ENCODE measurements at regions not wholly inside any gene's neighbourhood (a gene's known extent, or its start where the extent isn't known, plus 50 kb on each side); places are given as distances from the start of the nearest gene placed in this dataset.

GRCh38 chr10:83222832-83223742 lies 916.2 kb upstream of the GHITM start:
- Histone ChIP-seq H3K36me3 (ENCODE audit: low read depth) (no peaks in the 10 kb centered on the region), H3K27ac (ENCODE audit: poor library complexity, severe bottlenecking) (no peak overlapping the region), H3K4me3 (ENCODE audit: severe bottlenecking) (no peak overlapping the region), H3K9me3 (ENCODE audit: severe bottlenecking) (no peaks in the 10 kb centered on the region), H3K4me1 (ENCODE audit: insufficient read depth, poor library complexity, severe bottlenecking) (no peaks in the 10 kb centered on the region), H3K27me3 (ENCODE audit: insufficient read depth, poor library complexity, severe bottlenecking) (no peaks in the 10 kb centered on the region)
- DNase-seq (ENCODE audit: low spot score), result no peak
- no peak for ATAC-seq (ENCODE audit: low read depth)
- TF ChIP-seq CTCF (IDR thresholded peaks at IDR 0.05; ENCODE audit: poor library complexity, severe bottlenecking), result no peak

- Histone ChIP-seq H3K27ac (ENCODE audit: poor library complexity, severe bottlenecking) (no peak overlapping the region), H3K36me3 (ENCODE audit: low read depth) (no peaks in the 10 kb centered on the region), H3K27me3 (ENCODE audit: insufficient read depth, poor library complexity, severe bottlenecking) (no peaks in the 10 kb centered on the region), H3K4me3 (ENCODE audit: severe bottlenecking) (no peak overlapping the region), H3K4me1 (ENCODE audit: insufficient read depth, poor library complexity, severe bottlenecking) (no peaks in the 10 kb centered on the region), H3K9me3 (ENCODE audit: severe bottlenecking) (no peaks in the 10 kb centered on the region)
- DNase-seq (ENCODE audit: low spot score) (no peak), ATAC-seq (ENCODE audit: low read depth) (no peak)
- no peak for TF ChIP-seq CTCF (IDR thresholded peaks at IDR 0.05; ENCODE audit: poor library complexity, severe bottlenecking)
Observed at GRCh38 chr10:83225781-83226180, 913.5 kb upstream of the GHITM start.

- Histone ChIP-seq H3K36me3 (ENCODE audit: low read depth) (no peaks in the 10 kb centered on the region), H3K9me3 (ENCODE audit: severe bottlenecking) (no peaks in the 10 kb centered on the region), H3K27ac (ENCODE audit: poor library complexity, severe bottlenecking) (no peak overlapping the region), H3K27me3 (ENCODE audit: insufficient read depth, poor library complexity, severe bottlenecking) (no peaks in the 10 kb centered on the region), H3K4me3 (ENCODE audit: severe bottlenecking) (no peak overlapping the region), H3K4me1 (ENCODE audit: insufficient read depth, poor library complexity, severe bottlenecking) (no peaks in the 10 kb centered on the region)
- ATAC-seq (ENCODE audit: low read depth), result no peak
- DNase-seq (ENCODE audit: low spot score), result no peak
- TF ChIP-seq CTCF (IDR thresholded peaks at IDR 0.05; ENCODE audit: poor library complexity, severe bottlenecking), result no peak
Observed at GRCh38 chr10:83229991-83230390, 909.3 kb upstream of the GHITM start.

GRCh38 chr10:83233691-83234090 lies 905.6 kb upstream of the GHITM start:
- no peaks in the 10 kb centered on the region for H3K4me1 ChIP-seq (ENCODE audit: insufficient read depth, poor library complexity, severe bottlenecking)
- no peaks in the 10 kb centered on the region for H3K9me3 ChIP-seq (ENCODE audit: severe bottlenecking)
- no peak for ATAC-seq (ENCODE audit: low read depth)
- no peak for TF ChIP-seq CTCF (IDR thresholded peaks at IDR 0.05; ENCODE audit: poor library complexity, severe bottlenecking)
- no peak for DNase-seq (ENCODE audit: low spot score)
- no peaks in the 10 kb centered on the region for H3K36me3 ChIP-seq (ENCODE audit: low read depth)
- no peaks in the 10 kb centered on the region for H3K27me3 ChIP-seq (ENCODE audit: insufficient read depth, poor library complexity, severe bottlenecking)
- H3K27ac ChIP-seq (ENCODE audit: poor library complexity, severe bottlenecking), result no peak overlapping the region
- H3K4me3 ChIP-seq (ENCODE audit: severe bottlenecking), result no peak overlapping the region

GRCh38 chr10:83248106-83248631 lies 891.1 kb upstream of the GHITM start:
- DNase-seq (ENCODE audit: low spot score), result no peak
- Histone ChIP-seq H3K9me3 (ENCODE audit: severe bottlenecking) (no peaks in the 10 kb centered on the region), H3K4me3 (ENCODE audit: severe bottlenecking) (no peak overlapping the region), H3K27ac (ENCODE audit: poor library complexity, severe bottlenecking) (no peak overlapping the region), H3K36me3 (ENCODE audit: low read depth) (no peaks in the 10 kb centered on the region), H3K27me3 (ENCODE audit: insufficient read depth, poor library complexity, severe bottlenecking) (no peaks in the 10 kb centered on the region), H3K4me1 (ENCODE audit: insufficient read depth, poor library complexity, severe bottlenecking) (no peaks in the 10 kb centered on the region)
- ATAC-seq (ENCODE audit: low read depth), result no peak
- no peak for TF ChIP-seq CTCF (IDR thresholded peaks at IDR 0.05; ENCODE audit: poor library complexity, severe bottlenecking)

All from RWPE2 (cell line).